SJSA1 (cell line): ENCODE measurements at regions not wholly inside any gene's neighbourhood (a gene's known extent, or its start where the extent isn't known, plus 50 kb on each side); places are given as distances from the start of the nearest gene placed in this dataset.

ENCODE experiments used
- DNase-seq, 2 experiments: peaks; one replicate each; pipeline ENCODE4 v3.0.0-alpha.2; 2015 to 2020; ENCODE audit warnings: low spot score in 2 of 2, low read depth in 1 of 2
- H3K27ac ChIP-seq: fragments of 250-450 bp; sonication (Bioruptor Pico); 2 replicates; pipeline ENCODE4 v1.5.1; 2020; ENCODE audit warnings: mild to moderate bottlenecking, moderate library complexity
- H3K27me3 ChIP-seq: fragments of 250-450 bp; sonication (Bioruptor Pico); replicated peaks from 2 replicates; pipeline ENCODE4 v1.5.1; 2020; ENCODE audit warnings: mild to moderate bottlenecking, moderate library complexity
- H3K36me3 ChIP-seq: fragments of 250-450 bp; sonication (Bioruptor Pico); 2 replicates; pipeline ENCODE4 v1.5.1; 2020; ENCODE audit warnings: mild to moderate bottlenecking
- H3K4me1 ChIP-seq: fragments of 250-450 bp; sonication (Bioruptor Pico); replicated peaks from 2 replicates; pipeline ENCODE4 v1.6.1; 2021; ENCODE audit warnings: mild to moderate bottlenecking
- H3K4me3 ChIP-seq: fragments of 250-450 bp; sonication (Bioruptor Pico); 2 replicates; pipeline ENCODE4 v1.5.1; 2020; ENCODE audit warnings: mild to moderate bottlenecking
- H3K9me3 ChIP-seq: fragments of 250-450 bp; sonication (Bioruptor Pico); replicated peaks from 2 replicates; pipeline ENCODE4 v1.5.1; 2020; ENCODE audit warnings: mild to moderate bottlenecking

DNA sequence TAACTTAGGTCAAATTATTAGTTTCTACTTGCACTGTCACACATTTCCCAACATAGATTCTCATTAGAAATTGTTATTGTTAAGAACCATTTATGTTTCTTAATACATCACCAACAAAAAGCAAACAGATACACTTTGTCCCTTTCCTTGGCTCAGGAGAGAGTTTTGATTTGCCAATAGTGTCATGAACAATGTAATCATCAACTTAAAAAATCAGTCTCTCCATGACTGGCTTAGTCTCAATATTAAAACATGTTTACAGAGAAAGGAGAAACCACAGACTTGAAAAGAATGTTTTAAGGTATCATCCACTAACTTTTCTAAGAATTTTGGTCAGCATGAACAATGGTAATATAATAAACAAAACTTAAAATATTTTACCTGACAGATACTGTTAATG lies 416.5 kb upstream of the KCNH7 start:
- no peaks in the 10 kb centered on the region for H3K4me1 ChIP-seq
- H3K9me3 ChIP-seq = no peaks in the 10 kb centered on the region
- no peak for DNase-seq
- no peak overlapping the region for H3K4me3 ChIP-seq
- no peaks in the 10 kb centered on the region for H3K27me3 ChIP-seq
- H3K27ac ChIP-seq = no peak overlapping the region
- H3K36me3 ChIP-seq = no peaks in the 10 kb centered on the region

DNA sequence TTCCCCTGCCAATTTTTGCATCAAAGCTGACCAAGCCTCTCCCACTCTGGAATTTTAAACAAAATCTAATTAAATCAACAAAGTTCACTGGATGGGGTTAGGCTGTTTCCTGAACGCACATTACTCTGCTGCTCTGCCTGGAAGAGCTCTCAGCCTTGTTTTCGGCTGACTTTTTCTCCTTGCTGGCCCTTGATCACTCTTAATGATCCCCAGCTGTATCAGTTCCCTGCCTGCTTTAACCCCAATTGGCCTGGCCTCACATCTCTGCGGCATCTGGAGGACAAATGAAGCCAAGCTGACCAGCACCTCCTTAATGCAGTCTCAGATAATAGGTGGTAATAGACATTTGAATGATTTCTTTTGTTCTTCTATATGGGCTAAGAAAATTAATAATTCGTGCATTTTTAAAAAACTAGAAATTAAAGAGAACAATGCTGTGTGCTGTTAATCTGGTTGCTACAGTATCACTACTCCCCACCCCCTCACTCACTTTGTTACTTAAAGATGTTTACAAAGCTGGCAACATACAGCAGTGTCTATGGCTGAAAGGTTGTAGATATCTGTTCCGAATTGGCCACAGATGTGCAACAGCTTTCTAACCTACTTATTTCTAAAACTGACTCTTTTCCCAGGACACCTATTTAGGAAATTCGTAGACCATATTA lies 415.2 kb upstream of the KCNH7 start:
- Histone ChIP-seq H3K9me3 (no peaks in the 10 kb centered on the region), H3K4me3 (no peak overlapping the region), H3K27ac (no peak overlapping the region), H3K4me1 (no peaks in the 10 kb centered on the region), H3K36me3 (no peaks in the 10 kb centered on the region), H3K27me3 (no peaks in the 10 kb centered on the region)
- DNase-seq = no peak

DNA sequence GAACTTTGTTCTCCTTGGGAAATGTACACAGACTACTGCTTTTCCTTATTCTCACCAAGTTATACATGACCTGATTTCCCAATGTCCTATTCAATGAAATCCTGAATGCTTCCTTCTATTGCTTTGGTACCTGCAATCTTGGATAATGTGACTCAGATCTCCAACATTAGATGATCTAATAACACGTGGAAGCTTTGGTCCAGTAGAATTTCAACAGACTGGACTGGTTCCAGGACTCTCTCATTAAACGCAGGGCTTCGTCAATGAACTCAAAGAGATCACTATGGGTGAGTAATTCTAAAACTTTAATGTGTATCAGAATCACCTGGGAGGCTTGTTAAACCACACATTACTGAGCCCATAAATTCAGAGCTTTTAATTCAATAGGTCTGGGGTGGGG lies 413.6 kb upstream of the KCNH7 start:
- DNase-seq = no peak

DNA sequence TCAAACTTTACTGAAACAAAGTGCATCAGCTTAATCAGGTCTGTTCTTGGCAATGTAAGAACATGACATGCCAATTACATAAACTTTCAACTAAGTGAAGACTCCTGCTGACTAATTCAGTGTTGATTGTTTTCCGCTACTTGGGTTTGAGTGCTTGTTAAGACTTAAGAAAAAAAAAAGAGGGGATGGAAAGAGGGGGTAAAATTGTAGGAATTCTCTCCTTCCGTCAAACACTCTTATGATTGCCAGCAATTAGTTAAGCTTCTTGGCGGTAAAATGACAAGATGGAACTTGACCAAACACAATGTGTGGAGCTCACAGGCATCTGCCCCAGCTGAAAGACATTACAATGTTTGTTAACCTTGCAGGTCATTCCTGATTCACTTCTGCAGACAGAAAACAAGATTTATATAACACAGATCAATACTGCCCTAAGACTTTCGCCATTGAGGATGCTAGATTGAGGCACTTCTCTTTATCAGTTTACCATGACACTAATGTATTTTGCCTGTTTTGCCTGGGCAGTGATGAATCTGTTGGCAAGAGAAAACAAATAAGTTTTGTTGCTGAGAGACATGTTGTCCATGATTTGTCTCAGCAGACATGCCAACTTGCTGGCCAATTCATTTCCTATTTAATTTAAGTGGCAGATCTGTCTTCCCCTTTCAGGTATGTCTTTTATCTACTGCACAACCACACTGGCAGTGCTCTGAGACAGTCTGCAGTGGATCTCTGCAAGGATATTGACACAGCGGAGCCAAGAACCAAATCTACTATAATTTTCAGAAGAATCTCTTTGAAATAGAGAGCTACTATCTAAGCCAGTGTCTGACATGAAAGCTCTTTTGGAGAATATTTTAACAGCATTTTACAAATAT lies 410.0 kb upstream of the KCNH7 start:
- H3K27ac ChIP-seq = no peak overlapping the region
- no peaks in the 10 kb centered on the region for H3K4me1 ChIP-seq
- no peak for DNase-seq
- H3K27me3 ChIP-seq = no peaks in the 10 kb centered on the region
- H3K36me3 ChIP-seq = no peaks in the 10 kb centered on the region
- no peak overlapping the region for H3K4me3 ChIP-seq
- H3K9me3 ChIP-seq = no peaks in the 10 kb centered on the region

More for the DNA sequence above, 413.6 kb upstream of the KCNH7 start:
- no peak overlapping the region for H3K4me3 ChIP-seq
- H3K36me3 ChIP-seq = no peaks in the 10 kb centered on the region
- no peaks in the 10 kb centered on the region for H3K4me1 ChIP-seq
- no peaks in the 10 kb centered on the region for H3K9me3 ChIP-seq
- no peak overlapping the region for H3K27ac ChIP-seq
- H3K27me3 ChIP-seq = no peaks in the 10 kb centered on the region

DNA sequence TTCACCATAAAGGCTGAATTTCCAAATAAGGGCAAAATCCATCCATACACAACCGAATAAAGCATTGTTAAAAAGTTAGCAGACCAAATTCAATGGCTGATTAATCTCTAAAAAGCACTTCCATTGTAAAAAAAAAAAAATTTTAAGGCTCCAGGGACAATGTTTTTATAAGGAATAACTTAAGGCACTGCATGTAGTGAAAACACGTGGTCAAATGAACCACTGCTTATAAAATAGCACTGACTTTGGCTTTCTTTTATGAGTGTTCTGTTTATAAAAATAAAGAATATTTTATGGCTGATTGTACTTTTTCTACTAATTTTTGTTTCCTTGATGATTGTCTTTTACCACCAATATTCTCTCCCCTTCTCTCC lies 409.3 kb upstream of the KCNH7 start:
- H3K4me1 ChIP-seq = no peaks in the 10 kb centered on the region
- no peak overlapping the region for H3K4me3 ChIP-seq
- H3K27ac ChIP-seq = no peak overlapping the region
- no peaks in the 10 kb centered on the region for H3K9me3 ChIP-seq
- H3K36me3 ChIP-seq = no peaks in the 10 kb centered on the region
- no peak for DNase-seq
- no peaks in the 10 kb centered on the region for H3K27me3 ChIP-seq

DNA sequence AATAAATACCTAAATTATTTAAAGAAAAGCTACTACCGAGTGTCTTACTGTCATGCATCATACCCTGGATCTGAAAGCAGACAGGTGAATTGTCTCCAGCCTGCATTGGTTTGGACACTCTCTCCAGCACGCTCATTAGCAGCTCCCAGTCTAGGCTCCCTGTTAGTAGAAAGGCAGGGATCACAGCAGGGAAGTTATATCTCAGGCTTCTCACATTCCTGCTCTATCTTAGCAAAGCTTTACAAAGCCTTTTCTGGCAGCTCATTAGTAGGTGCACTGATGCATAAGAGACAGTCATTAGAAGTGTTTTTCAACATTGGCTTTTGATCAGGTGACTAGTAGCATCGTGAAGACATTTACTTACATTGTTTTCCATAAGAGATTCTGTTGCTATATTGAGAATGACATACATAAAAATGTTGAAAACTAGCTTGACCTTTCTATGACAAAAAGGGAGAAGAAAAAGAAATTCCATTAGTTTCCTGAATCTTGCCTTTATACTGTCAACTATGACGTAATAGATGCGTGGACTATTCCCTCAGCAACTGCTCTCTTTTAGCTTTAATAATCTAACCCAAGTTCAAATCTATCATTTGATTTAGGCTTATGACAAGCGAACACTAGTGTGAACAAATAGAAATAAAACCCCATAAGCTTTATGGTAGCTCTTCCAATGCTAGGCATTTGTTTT lies 408.7 kb upstream of the KCNH7 start:
- Histone ChIP-seq H3K27me3 (no peaks in the 10 kb centered on the region), H3K4me3 (no peak overlapping the region), H3K27ac (no peak overlapping the region), H3K4me1 (no peaks in the 10 kb centered on the region), H3K9me3 (no peaks in the 10 kb centered on the region), H3K36me3 (no peaks in the 10 kb centered on the region)
- no peak for DNase-seq

DNA sequence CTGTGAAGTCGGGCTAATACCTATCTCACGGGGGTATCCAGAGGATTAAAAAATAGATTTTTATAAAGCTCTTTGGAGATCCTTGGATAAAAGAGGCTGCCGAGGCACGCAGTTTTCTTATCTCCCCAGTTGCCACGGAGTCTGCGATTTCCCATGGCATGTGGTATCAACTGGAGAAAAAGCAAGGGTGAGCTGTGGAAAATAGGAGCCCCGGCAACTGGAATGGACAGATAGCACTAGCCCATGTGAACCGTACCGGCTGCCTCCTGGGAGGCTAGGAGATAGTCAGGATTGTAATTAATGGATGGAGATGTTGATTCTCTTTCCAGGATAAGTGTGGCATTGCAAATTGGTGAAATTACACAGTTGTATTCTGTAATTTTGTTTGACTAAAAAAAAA lies 407.6 kb upstream of the KCNH7 start:
- H3K4me1 ChIP-seq = no peaks in the 10 kb centered on the region
- no peak for DNase-seq
- no peak overlapping the region for H3K27ac ChIP-seq
- H3K27me3 ChIP-seq = no peaks in the 10 kb centered on the region
- no peaks in the 10 kb centered on the region for H3K36me3 ChIP-seq
- H3K9me3 ChIP-seq = no peaks in the 10 kb centered on the region
- no peak overlapping the region for H3K4me3 ChIP-seq

DNA sequence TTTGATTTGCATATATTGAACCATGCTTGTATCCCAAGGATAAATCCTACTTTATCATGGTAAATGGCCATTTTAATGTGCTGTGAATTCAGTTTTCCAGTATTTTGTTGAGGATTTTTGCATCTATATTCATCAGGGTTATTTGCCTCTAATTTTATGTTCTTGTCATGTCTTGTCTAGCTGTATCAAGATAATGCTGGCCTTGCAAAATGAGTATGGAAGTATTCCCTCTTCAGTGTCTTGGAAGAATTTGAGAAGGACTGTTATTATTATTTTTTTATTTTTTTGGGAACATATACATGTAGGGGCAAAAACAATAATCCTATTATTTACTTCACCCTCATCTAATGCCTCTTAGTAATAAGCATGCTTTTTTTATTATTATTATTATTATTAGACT lies 398.0 kb upstream of the KCNH7 start:
- Histone ChIP-seq H3K4me1 (no peaks in the 10 kb centered on the region), H3K27me3 (no peaks in the 10 kb centered on the region), H3K9me3 (no peaks in the 10 kb centered on the region), H3K27ac (no peak overlapping the region), H3K4me3 (no peak overlapping the region), H3K36me3 (no peaks in the 10 kb centered on the region)
- no peak for DNase-seq

DNA sequence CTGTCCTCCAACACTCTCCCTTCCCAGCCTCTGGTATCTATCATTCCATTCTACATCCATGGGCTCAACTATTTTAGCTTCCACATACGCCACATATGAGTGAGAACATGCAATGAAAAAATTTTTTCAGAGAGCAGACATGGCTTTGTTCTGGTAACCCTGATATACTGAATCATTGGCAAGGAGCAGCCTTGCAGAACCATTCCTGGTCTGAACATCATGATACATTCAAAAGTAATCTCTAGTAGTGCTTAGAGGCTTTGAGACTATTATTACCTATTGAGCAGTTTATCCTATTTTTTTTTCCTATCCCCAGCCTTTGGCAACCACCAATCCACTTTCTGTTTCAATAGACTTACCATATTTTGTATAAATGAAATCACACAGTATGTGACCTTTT lies 393.1 kb upstream of the KCNH7 start:
- Histone ChIP-seq H3K27ac (no peak overlapping the region), H3K4me3 (no peak overlapping the region), H3K4me1 (no peaks in the 10 kb centered on the region), H3K36me3 (no peaks in the 10 kb centered on the region), H3K27me3 (no peaks in the 10 kb centered on the region), H3K9me3 (no peaks in the 10 kb centered on the region)
- DNase-seq = no peak

DNA sequence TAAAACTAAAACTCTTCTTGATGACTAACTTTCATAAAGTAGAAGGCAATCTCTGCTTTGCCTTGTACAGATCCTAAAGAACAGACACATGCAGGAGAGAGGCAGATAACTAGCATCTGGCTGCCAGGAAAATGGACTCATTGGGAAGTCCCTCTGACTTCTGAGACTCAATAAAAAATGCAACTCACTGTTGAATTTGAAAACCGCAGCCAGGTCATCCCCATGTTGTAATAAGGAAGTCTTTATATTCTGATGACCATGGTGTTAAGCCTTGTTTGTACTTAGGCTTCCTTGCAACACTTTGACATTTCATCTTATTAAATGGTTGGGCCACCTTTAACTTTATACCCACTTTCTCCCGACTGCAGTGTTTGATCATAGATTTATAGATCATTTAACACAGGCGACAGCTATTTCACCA lies 375.1 kb upstream of the KCNH7 start:
- no peak for DNase-seq
- H3K4me3 ChIP-seq = no peak overlapping the region
- H3K27me3 ChIP-seq = no peaks in the 10 kb centered on the region
- no peak overlapping the region for H3K27ac ChIP-seq
- H3K4me1 ChIP-seq = no peaks in the 10 kb centered on the region
- no peaks in the 10 kb centered on the region for H3K9me3 ChIP-seq
- no peaks in the 10 kb centered on the region for H3K36me3 ChIP-seq

DNA sequence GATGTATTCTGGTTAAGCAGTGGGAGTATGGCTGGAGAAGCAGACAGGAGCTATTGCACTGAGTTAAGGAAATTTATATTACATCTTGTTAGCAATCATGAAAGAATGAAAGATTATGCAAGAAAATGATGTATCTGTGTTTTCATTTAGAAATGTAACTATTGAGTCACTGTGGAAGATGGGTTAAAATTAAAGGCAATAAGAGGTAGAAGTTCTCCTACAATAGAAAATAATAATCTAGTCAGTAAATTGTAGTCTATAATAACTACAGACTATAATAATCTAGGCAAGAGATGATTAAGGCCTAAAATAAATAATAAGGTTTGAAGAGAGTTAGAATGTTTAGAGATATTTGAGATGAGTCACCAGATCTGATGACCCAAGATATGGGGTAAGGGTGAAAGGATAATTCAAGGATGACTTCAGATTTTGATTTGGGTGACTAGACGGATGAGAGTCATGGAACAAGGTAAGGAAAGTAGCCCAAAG lies 371.9 kb upstream of the KCNH7 start:
- 0 out of 2 replicates have a peak, but pooled peaks cover 3% of the 10 kb centered on the region for H3K9me3 ChIP-seq
- no peak overlapping the region for H3K4me3 ChIP-seq
- no peaks in the 10 kb centered on the region for H3K36me3 ChIP-seq
- no peaks in the 10 kb centered on the region for H3K4me1 ChIP-seq
- no peak for DNase-seq
- no peaks in the 10 kb centered on the region for H3K27me3 ChIP-seq
- no peak overlapping the region for H3K27ac ChIP-seq

DNA sequence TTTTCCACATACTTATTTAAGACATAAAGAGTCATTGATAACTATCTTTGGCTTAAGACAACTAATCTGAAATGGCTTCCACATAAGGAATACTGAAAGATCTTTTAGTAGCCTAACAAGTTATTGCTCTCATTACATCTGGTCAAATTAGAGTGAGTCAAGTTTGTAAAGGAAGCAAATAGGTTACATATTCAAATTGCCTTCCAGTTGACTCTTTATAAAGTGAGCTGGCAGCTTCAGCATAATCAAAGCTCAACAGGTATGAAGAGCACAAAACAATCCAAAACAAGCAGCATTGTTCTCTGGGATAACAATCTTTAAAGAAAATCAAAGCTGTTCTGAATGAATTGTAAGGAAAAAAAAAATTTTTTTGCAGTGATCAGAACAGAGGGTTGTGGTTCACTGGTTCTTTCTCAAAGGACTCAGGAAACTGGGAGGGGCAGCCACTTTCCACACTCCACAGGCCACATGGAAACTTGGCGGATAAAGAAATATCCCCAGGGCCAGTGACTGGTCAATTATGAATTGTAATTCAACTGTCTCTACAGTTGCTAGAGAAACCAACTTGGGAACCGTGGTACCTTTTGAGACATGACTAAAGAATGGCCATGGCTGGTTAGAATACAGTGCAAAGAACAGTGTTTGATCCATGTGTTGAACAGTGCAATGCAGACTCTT lies 369.3 kb upstream of the KCNH7 start:
- no peak overlapping the region for H3K4me3 ChIP-seq
- no peaks in the 10 kb centered on the region for H3K36me3 ChIP-seq
- no peaks in the 10 kb centered on the region for H3K4me1 ChIP-seq
- no peaks in the 10 kb centered on the region for H3K27me3 ChIP-seq
- no peak overlapping the region for H3K27ac ChIP-seq
- 0 out of 2 replicates have a peak, but pooled peaks cover 3% of the 10 kb centered on the region for H3K9me3 ChIP-seq
- DNase-seq = no peak

DNA sequence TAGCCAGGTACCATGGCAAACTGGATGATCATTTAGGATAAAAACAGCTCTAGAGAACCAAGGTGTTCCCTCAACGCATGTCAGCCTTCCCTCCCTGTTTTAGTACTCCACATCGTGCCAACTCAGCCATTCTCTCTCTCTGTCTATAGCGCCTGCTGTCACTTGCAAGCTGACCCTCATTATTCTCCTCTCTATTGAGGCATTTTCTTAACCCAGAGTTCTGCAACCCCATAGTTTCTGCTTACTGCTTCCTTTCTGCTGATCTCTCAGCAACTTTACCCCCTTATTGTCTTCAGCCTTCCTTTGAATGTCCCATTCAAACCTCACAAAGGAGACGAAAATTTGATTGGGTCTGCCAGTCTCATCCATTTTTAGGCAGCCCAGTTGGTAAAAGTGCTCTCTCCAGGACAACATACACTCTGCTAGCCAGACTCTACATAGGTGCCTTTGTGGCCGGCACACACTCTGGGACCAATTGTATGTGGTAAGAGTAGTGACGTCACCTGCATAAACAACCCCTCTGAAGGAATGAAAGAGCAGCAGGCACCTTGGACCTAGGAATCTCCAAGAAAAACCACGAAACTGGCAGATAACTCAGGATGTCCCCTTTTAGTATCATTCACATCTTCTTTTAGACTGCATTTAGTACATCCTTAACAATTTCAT lies 367.2 kb upstream of the KCNH7 start:
- Histone ChIP-seq H3K36me3 (no peaks in the 10 kb centered on the region), H3K27me3 (no peaks in the 10 kb centered on the region), H3K27ac (no peak overlapping the region), H3K9me3 (0 out of 2 replicates have a peak, but pooled peaks cover 3% of the 10 kb centered on the region), H3K4me1 (no peaks in the 10 kb centered on the region), H3K4me3 (no peak overlapping the region)
- DNase-seq = no peak
